PC-9 (cell line): ENCODE measurements at regions not wholly inside any gene's neighbourhood (a gene's known extent, or its start where the extent isn't known, plus 50 kb on each side); places are given as distances from the start of the nearest gene placed in this dataset.

Experiments used
- BruUV-seq: library from RNA; stranded (reverse); fragments of 400-500 nt; replicated peaks from 2 replicates; lab custom pipeline; 2021; lab: Mats Ljungman, UMichigan
- CTCF ChIA-PET: fragments of 300-600 bp; sonication (Branson Sonifier 250); formaldehyde crosslinking; loops from one replicate; lab custom pipeline; 2022; ENCODE audit warnings: antibody characterized with exemption; lab: Charles Lee
- POLR2A ChIA-PET: fragments of 300-600 bp; sonication (Branson Sonifier 250); formaldehyde crosslinking; loops from one replicate; lab custom pipeline; 2022; ENCODE audit warnings: antibody characterized with exemption; ENCODE audit not compliant: unreplicated experiment; lab: Charles Lee
- DNase-seq, 2 experiments: peaks; one replicate each; pipeline versions ENCODE4 v3.0.0 to v3.0.0-alpha.2; 2015 to 2022; ENCODE audit warnings: mixed read lengths in 1 of 2
- H2AFZ ChIP-seq: fragments of 200-600 bp; sonication (generic); 2 replicates; pipeline ENCODE4 v1.8.1; 2017; ENCODE audit warnings: antibody characterized with exemption
- H3F3A ChIP-seq: fragments of 200-600 bp; sonication (generic); 2 replicates; pipeline ENCODE4 v1.8.1; 2017; ENCODE audit warnings: antibody characterized with exemption, mild to moderate bottlenecking, low read depth; ENCODE audit not compliant: insufficient read depth
- H3K27ac ChIP-seq: fragments of 200-600 bp; sonication (generic); 2 replicates; pipeline ENCODE4 v1.6.1; 2016; ENCODE audit warnings: mixed run types
- H3K27me3 ChIP-seq: fragments of 200-600 bp; sonication (generic); 2 replicates; pipeline ENCODE4 v1.6.1; 2016; ENCODE audit warnings: low read depth, mixed run types; ENCODE audit not compliant: insufficient read depth
- H3K36me3 ChIP-seq: fragments of 200-600 bp; sonication (generic); 2 replicates; pipeline ENCODE4 v1.6.1; 2016; ENCODE audit warnings: low read depth, mixed run types
- H3K4me1 ChIP-seq: fragments of 200-600 bp; sonication (generic); replicated peaks from 2 replicates; pipeline ENCODE4 v1.6.1; 2016; ENCODE audit warnings: mixed run types; ENCODE audit not compliant: insufficient read depth
- H3K4me2 ChIP-seq: fragments of 200-600 bp; sonication (generic); 2 replicates; pipeline ENCODE4 v1.6.1; 2017; ENCODE audit warnings: mixed run types
- H3K4me3 ChIP-seq: fragments of 200-600 bp; sonication (generic); 2 replicates; pipeline ENCODE4 v1.6.1; 2016; ENCODE audit warnings: mixed run types
- H3K79me2 ChIP-seq: fragments of 200-600 bp; sonication (generic); 2 replicates; pipeline ENCODE4 v1.6.1; 2017; ENCODE audit warnings: low read depth, mixed run types
- H3K9me2 ChIP-seq: fragments of 200-600 bp; sonication (generic); 2 replicates; pipeline ENCODE4 v1.8.1; 2017; ENCODE audit warnings: mild to moderate bottlenecking; ENCODE audit not compliant: insufficient read depth
- H3K9me3 ChIP-seq: fragments of 200-600 bp; sonication (generic); 2 replicates; pipeline ENCODE4 v1.8.1; 2016; ENCODE audit warnings: low read depth; ENCODE audit not compliant: insufficient read depth
- H4K20me1 ChIP-seq: fragments of 200-600 bp; sonication (generic); 2 replicates; pipeline ENCODE4 v1.8.1; 2017; ENCODE audit not compliant: insufficient read depth
- CTCF ChIP-seq: fragments of 200-600 bp; sonication (generic); conservative IDR thresholded peaks from 2 replicates; pipeline ENCODE4 v1.6.1; 2017; ENCODE audit warnings: mixed run types, antibody characterized with exemption, mild to moderate bottlenecking, moderate library complexity
- EZH2 ChIP-seq: fragments of 200-600 bp; sonication (generic); IDR thresholded peaks from 2 replicates; pipeline ENCODE4 v1.8.0; 2017; ENCODE audit warnings: antibody characterized with exemption, low read depth
- intact Hi-C: fragments of 100-400 bp; cut with micrococcal nuclease; formaldehyde crosslinking; loops from one replicate; pipeline ENCODE4 v1.10.0; 2022; ENCODE audit not compliant: unreplicated experiment

GRCh38 chr1:213584272-213584671 is 403.5 kb upstream of the PROX1 start:
- DNase-seq, result no peak
- no peaks in the 10 kb centered on the region for H4K20me1 ChIP-seq
- ChIA-PET CTCF (no interaction called here), POLR2A (no interaction called here)
- H3K4me1 ChIP-seq, result peaks cover 5% of the 10 kb centered on the region; the same call in 1 of the 2 replicates
- no peak overlapping the region for H3K4me2 ChIP-seq
- TF ChIP-seq EZH2 (no peak), CTCF (no peak)
- H3K79me2 ChIP-seq, result no peaks in the 10 kb centered on the region
- H3F3A ChIP-seq, result no peaks in the 10 kb centered on the region
- BruUV-seq, result no TSS peak
- no peak overlapping the region for H3K4me3 ChIP-seq
- H3K9me2 ChIP-seq, result no peaks in the 10 kb centered on the region; the same call in 1 of the 2 replicates
- no peak overlapping the region for H3K27ac ChIP-seq
- H2AFZ ChIP-seq, result no peak overlapping the region
- H3K27me3 ChIP-seq, result no peaks in the 10 kb centered on the region
- intact Hi-C loops, result no loop called here
- no peaks in the 10 kb centered on the region for H3K36me3 ChIP-seq
- H3K9me3 ChIP-seq, result no peaks in the 10 kb centered on the region

- no peak overlapping the region for H3K4me2 ChIP-seq
- no peaks in the 10 kb centered on the region for H3K79me2 ChIP-seq
- H3K36me3 ChIP-seq, result no peaks in the 10 kb centered on the region
- H3K9me3 ChIP-seq, result no peaks in the 10 kb centered on the region
- TF ChIP-seq CTCF (no peak), EZH2 (no peak)
- POLR2A ChIA-PET, result no interaction called here
- H3K27ac ChIP-seq, result no peak overlapping the region
- peaks cover 5% of the 10 kb centered on the region; the same call in 1 of the 2 replicates for H3K4me1 ChIP-seq
- intact Hi-C loops, result no loop called here
- DNase-seq, result no peak
- H3K4me3 ChIP-seq, result no peak overlapping the region
- no peaks in the 10 kb centered on the region for H3F3A ChIP-seq
- H2AFZ ChIP-seq, result no peak overlapping the region
- H3K27me3 ChIP-seq, result no peaks in the 10 kb centered on the region
- CTCF ChIA-PET, result no interaction called here
- no TSS peak for BruUV-seq
- no peaks in the 10 kb centered on the region; the same call in 1 of the 2 replicates for H3K9me2 ChIP-seq
- no peaks in the 10 kb centered on the region for H4K20me1 ChIP-seq
Measured at GRCh38 chr1:213585402-213585801, 402.4 kb upstream of the PROX1 start.

DNA sequence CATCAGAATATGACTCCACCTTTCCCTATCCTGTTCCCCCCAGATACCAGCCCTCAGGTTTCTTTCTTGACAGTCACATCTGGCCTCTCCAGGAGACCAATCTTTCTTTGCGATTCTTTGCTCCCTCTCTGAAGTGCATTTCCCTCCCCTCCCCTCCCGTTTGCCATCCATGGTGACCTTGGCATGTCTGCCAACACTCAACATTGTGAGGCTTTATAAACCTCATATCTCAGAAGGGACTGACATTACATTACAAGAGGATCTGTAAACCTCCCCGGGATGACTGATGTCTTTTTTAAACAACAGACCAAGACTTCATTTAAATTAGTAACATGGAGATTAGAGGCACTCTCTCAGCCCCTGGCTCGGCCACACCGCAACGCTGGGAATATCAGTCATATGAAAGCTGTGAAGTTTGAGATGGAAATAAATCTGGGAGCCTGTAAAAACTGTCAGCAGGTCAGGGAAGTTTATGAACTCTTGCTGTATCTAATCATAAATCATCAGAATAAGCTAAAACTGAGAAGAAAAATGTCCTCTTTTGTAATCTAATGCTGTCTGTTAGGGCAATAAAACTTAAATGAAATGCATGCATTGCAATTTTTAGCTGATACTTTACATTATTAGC is 401.7 kb upstream of the PROX1 start:
- H3K27me3 ChIP-seq, result no peaks in the 10 kb centered on the region
- H3K9me3 ChIP-seq, result no peaks in the 10 kb centered on the region
- H4K20me1 ChIP-seq, result no peaks in the 10 kb centered on the region
- intact Hi-C loops, result no loop called here
- ChIA-PET POLR2A (no interaction called here), CTCF (no interaction called here)
- H3K4me3 ChIP-seq, result no peak overlapping the region
- peaks cover 5% of the 10 kb centered on the region; the same call in 1 of the 2 replicates for H3K4me1 ChIP-seq
- H3K27ac ChIP-seq, result no peak overlapping the region
- no peak overlapping the region for H2AFZ ChIP-seq
- no peaks in the 10 kb centered on the region; the same call in 1 of the 2 replicates for H3K9me2 ChIP-seq
- no TSS peak for BruUV-seq
- H3K4me2 ChIP-seq, result no peak overlapping the region
- DNase-seq, result no peak
- no peaks in the 10 kb centered on the region for H3K36me3 ChIP-seq
- no peak for TF ChIP-seq EZH2
- no peak for TF ChIP-seq CTCF
- H3F3A ChIP-seq, result no peaks in the 10 kb centered on the region
- H3K79me2 ChIP-seq, result no peaks in the 10 kb centered on the region
